Endodermal cell (in vitro differentiated cells): ENCODE measurements at regions not wholly inside any gene's neighbourhood (a gene's known extent, or its start where the extent isn't known, plus 50 kb on each side); places are given as distances from the start of the nearest gene placed in this dataset.
"Not testable (repeated sequence)": the region's sequence is repeated elsewhere in the genome, so short reads cannot be mapped to it uniquely, and the experiment has no call there.

Source experiments
- DNase-seq: peaks from one replicate; pipeline ENCODE4 v3.0.0-alpha.2; 2017
- H3K27ac ChIP-seq: 2 replicates; pipeline ENCODE4 v1.5.1; 2013; ENCODE audit warnings: mild to moderate bottlenecking, low read depth, low read length, moderate library complexity
- H3K27me3 ChIP-seq: 2 replicates; pipeline ENCODE4 v1.6.1; 2013; ENCODE audit warnings: mild to moderate bottlenecking, low read length, moderate library complexity; ENCODE audit not compliant: insufficient read depth, control insufficient read depth, poor library complexity, severe bottlenecking
- H3K36me3 ChIP-seq: 2 replicates; pipeline ENCODE4 v1.7.0; 2013; ENCODE audit warnings: mild to moderate bottlenecking, low read length, moderate library complexity; ENCODE audit not compliant: control insufficient read depth, insufficient read depth
- H3K4me1 ChIP-seq: one replicate; pipeline ENCODE4 v1.7.0; 2013; ENCODE audit warnings: low read length; ENCODE audit not compliant: control insufficient read depth, insufficient read depth
- H3K4me3 ChIP-seq: 2 replicates; pipeline ENCODE4 v1.5.1; 2013; ENCODE audit warnings: mild to moderate bottlenecking, low read length, moderate library complexity
- H3K9ac ChIP-seq: 2 replicates; pipeline ENCODE4 v1.6.1; 2013; ENCODE audit warnings: mild to moderate bottlenecking, low read length, moderate library complexity; ENCODE audit not compliant: poor library complexity, severe bottlenecking; ENCODE audit errors: extremely low read depth
- H3K9me3 ChIP-seq: 2 replicates; pipeline ENCODE4 v1.6.1; 2013; ENCODE audit warnings: mild to moderate bottlenecking, low read length, moderate library complexity; ENCODE audit not compliant: control insufficient read depth
- H3K27ac Mint-ChIP-seq: 2 replicates; pipeline ENCODE4 v1.8.0; 2020; ENCODE audit warnings: mixed read lengths
- H3K27me3 Mint-ChIP-seq: 2 replicates; pipeline ENCODE4 v1.8.0; 2021; ENCODE audit warnings: mild to moderate bottlenecking, mixed read lengths; ENCODE audit not compliant: insufficient read depth
- H3K36me3 Mint-ChIP-seq: 2 replicates; pipeline ENCODE4 v1.8.0; 2020; ENCODE audit warnings: low read depth, mixed read lengths
- H3K4me1 Mint-ChIP-seq: 2 replicates; pipeline ENCODE4 v1.8.0; 2020; ENCODE audit warnings: mixed read lengths
- H3K4me3 Mint-ChIP-seq: 2 replicates; pipeline ENCODE4 v1.8.0; 2020; ENCODE audit warnings: mild to moderate bottlenecking, moderate library complexity, mixed read lengths
- H3K9me3 Mint-ChIP-seq: 2 replicates; pipeline ENCODE4 v1.8.0; 2020; ENCODE audit warnings: mild to moderate bottlenecking, mixed read lengths
- CTCF ChIP-seq: fragments of 200-600 bp; sonication (generic); conservative IDR thresholded peaks from 2 replicates; pipeline ENCODE4 v1.5.0; 2021; ENCODE audit warnings: antibody characterized with exemption, mild to moderate bottlenecking
- WGBS, 2 experiments: methylation state at CpG; one replicate each; pipeline versions ENCODE4 v1.1.5 to v1.1.7; 2013; ENCODE audit warnings: missing lambda C conversion rate in 2 of 2, mixed read lengths in 1 of 2; ENCODE audit not compliant: insufficient coverage in 1 of 2, insufficient read length in 1 of 2; 5-methylcytosine and 5-hydroxymethylcytosine counted together

DNA sequence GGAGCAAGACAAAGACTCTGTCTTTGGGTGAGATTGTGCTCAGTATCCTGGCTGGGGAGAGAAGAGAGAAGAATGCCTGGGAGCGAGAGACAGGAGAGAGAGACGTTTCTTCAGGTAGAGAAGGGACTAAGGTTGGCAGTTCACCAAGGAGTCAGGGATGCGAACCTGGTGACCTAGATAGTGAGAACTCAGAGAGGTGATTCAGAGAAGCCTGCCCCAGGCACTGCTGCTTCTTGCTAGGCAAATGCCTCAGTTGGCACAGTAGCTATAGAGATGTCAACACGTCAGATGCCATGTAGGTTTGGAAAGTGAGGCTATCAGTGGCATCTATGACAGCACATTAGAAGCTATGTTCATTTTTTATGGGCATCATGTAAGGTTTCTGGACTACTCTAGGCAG, 231.6 kb upstream of the VLDLR start:
- no peak overlapping the region for H3K4me3 Mint-ChIP-seq
- peaks cover 4% of the 10 kb centered on the region for H3K27me3 Mint-ChIP-seq
- Histone ChIP-seq H3K4me1 (no peaks in the 10 kb centered on the region), H3K4me3 (no peak overlapping the region), H3K27ac (no peak overlapping the region), H3K27me3 (no peaks in the 10 kb centered on the region), H3K36me3 (no peaks in the 10 kb centered on the region), H3K9ac (no peak overlapping the region), H3K9me3 (peaks cover 44% of the 10 kb centered on the region)
- H3K9me3 Mint-ChIP-seq: peaks cover 25% of the 10 kb centered on the region
- 92 to 100% methylated on average over 3 to 4 of the region's 4 CpGs for WGBS, 2 experiments
- no peak overlapping the region for H3K27ac Mint-ChIP-seq
- H3K36me3 Mint-ChIP-seq: no peaks in the 10 kb centered on the region
- H3K4me1 Mint-ChIP-seq: no peaks in the 10 kb centered on the region
- DNase-seq: no peak
- no peak for TF ChIP-seq CTCF

- H3K9me3 ChIP-seq: peaks cover 44% of the 10 kb centered on the region
- H3K27me3 ChIP-seq, H3K36me3 ChIP-seq, H3K4me3 ChIP-seq, H3K4me3 Mint-ChIP-seq, H3K4me1 ChIP-seq, DNase-seq, H3K27ac ChIP-seq, H3K9ac ChIP-seq, H3K27me3 Mint-ChIP-seq, H3K4me1 Mint-ChIP-seq, H3K36me3 Mint-ChIP-seq, H3K27ac Mint-ChIP-seq: not testable (repeated sequence)
- H3K9me3 Mint-ChIP-seq: peaks cover 25% of the 10 kb centered on the region
Observed at GRCh38 chr9:2391509-2392132, 230.0 kb upstream of the VLDLR start.

DNA sequence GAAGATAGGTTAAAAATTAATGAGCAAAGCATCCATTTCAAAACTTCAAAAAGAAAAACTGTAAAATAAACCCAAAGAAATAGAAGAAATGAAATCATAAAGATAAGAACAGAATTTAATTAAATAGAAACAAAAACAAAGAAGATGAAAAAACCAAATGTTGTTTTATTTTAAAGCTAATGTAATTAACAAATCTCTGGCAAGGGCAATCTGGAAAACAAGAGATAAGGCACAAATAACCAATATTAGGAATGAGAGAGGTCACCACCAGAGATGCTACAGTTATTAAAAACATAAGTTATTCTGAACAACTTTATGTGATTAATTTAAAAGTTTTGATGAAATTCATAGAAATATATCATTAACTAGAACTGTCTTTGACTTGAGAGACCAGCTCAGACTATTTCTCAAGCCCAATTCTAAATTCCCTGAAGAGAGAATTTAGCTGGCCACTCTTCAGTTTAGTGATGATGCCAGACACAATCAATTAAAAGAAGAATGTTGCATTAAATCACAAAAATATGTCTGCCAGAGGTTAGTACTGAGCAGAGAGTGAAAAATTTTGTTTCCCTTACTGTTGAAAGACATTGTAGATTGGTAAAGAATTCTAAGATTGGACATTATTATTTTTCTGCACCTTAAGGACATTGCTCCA, 227.4 kb upstream of the VLDLR start:
- not testable (repeated sequence) for H3K4me3 Mint-ChIP-seq, H3K4me1 ChIP-seq, H3K27me3 ChIP-seq, H3K27ac ChIP-seq, H3K4me1 Mint-ChIP-seq, H3K4me3 ChIP-seq, DNase-seq, H3K9ac ChIP-seq, H3K36me3 Mint-ChIP-seq, H3K36me3 ChIP-seq, H3K27me3 Mint-ChIP-seq, H3K27ac Mint-ChIP-seq
- peaks cover 37% of the 10 kb centered on the region for H3K9me3 ChIP-seq
- peaks cover 27% of the 10 kb centered on the region for H3K9me3 Mint-ChIP-seq

DNA sequence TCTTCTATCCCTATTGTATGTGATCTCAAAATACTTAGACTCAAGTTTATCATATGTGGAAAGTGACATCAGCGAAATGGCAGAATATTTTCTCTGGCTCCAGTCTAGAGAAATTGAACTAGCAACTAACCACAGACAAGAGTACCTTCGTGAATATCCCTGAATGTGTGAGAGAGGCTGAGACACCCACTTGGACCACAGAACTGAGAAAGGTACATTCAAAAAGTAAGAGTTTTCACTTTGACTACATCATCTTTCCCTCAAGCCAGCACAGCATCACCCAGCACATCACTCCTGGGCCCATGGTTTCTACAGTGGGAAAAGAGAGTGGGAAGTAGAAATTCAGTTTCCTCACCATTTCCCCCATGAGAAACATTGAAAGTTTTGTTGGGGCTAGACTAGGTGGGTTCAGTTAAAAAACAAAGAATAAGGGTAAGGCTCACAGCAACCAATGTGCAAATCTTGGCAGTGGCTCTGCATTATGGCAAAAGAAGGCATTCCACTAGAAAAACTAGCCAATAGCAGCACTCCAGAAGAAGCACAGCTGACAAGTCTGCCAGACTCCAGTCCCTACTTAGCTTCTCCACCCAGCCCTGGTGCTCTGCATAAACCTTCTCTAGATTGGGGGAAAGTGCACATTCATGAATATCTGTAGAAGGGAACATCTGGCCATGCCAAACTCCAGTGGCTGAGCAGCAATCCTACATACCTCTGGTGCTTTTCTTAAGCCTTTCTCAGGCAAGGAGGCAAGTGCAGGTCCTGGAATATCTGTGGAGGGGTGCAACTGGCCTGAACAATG, 225.6 kb upstream of the VLDLR start:
- H3K9me3 Mint-ChIP-seq: peaks cover 27% of the 10 kb centered on the region
- 85% methylated on average over 2 of the region's 2 CpGs; no CpG with 5 or more reads in 1 of the 2 experiments for WGBS, 2 experiments
- no peaks in the 10 kb centered on the region for H3K36me3 Mint-ChIP-seq
- no peaks in the 10 kb centered on the region for H3K4me1 Mint-ChIP-seq
- Histone ChIP-seq H3K4me1 (no peaks in the 10 kb centered on the region), H3K27me3 (no peaks in the 10 kb centered on the region), H3K36me3 (no peaks in the 10 kb centered on the region), H3K9ac (no peak overlapping the region), H3K4me3 (no peak overlapping the region), H3K27ac (no peak overlapping the region), H3K9me3 (peaks cover 23% of the 10 kb centered on the region)
- DNase-seq: no peak
- no peak overlapping the region for H3K27ac Mint-ChIP-seq
- H3K4me3 Mint-ChIP-seq: no peak overlapping the region
- no peak for TF ChIP-seq CTCF
- H3K27me3 Mint-ChIP-seq: peaks cover 22% of the 10 kb centered on the region
